GM19395 (cell line): ENCODE measurements at regions not wholly inside any gene's neighbourhood (a gene's known extent, or its start where the extent isn't known, plus 50 kb on each side); places are given as distances from the start of the nearest gene placed in this dataset.

Experiments used
- ATAC-seq: cut with Tn5 transposase; IDR thresholded peaks from one replicate; pipeline ENCODE4 v1.9.1; 2021; ENCODE audit warnings: mild to moderate bottlenecking, moderate library complexity; ENCODE audit not compliant: unreplicated experiment

- ATAC-seq, result no peak
Observed at GRCh38 chr5:35282810-35283209, 52.5 kb upstream of the PRLR start.

GRCh38 chr5:35281613-35282012 lies 51.3 kb upstream of the PRLR start:
- ATAC-seq, result no peak
